RWPE1 (cell line): ENCODE measurements at regions not wholly inside any gene's neighbourhood (a gene's known extent, or its start where the extent isn't known, plus 50 kb on each side); places are given as distances from the start of the nearest gene placed in this dataset.

Source experiments
- CTCF ChIA-PET: fragments of 350-600 bp; sonication (Branson Sonifier 250); formaldehyde crosslinking; extraction: SDS; loops from one replicate; lab custom pipeline; 2021; lab: Yijun Ruan, JAX
- POLR2A ChIA-PET: fragments of 400-600 bp; formaldehyde crosslinking; extraction: SDS; loops from one replicate; lab custom pipeline; 2020; ENCODE audit warnings: antibody characterized with exemption; ENCODE audit not compliant: low non-redundant PET; lab: Yijun Ruan, JAX
- DNase-seq: peaks from one replicate; pipeline ENCODE4 v3.0.0; 2012; ENCODE audit warnings: low spot score
- H3K27ac ChIP-seq: fragments of 450-650 bp; 2 replicates; pipeline ENCODE4 v1.5.1; 2017
- CTCF ChIP-seq: fragments of 450-650 bp; conservative IDR thresholded peaks from 2 replicates; pipeline ENCODE4 v1.5.1; 2017; ENCODE audit warnings: low read depth, mild to moderate bottlenecking

GRCh38 chr1:5802606-5803005, 189.6 kb downstream of the NPHP4 start:
- ChIA-PET CTCF (no interaction called here), POLR2A (no interaction called here)
- TF ChIP-seq CTCF = no peak
- no peak overlapping the region for H3K27ac ChIP-seq
- DNase-seq = no peak

- ChIA-PET CTCF (no interaction called here), POLR2A (no interaction called here)
- no peak for DNase-seq
- TF ChIP-seq CTCF = no peak
- H3K27ac ChIP-seq = no peak overlapping the region
Measured at GRCh38 chr1:5798904-5799303, 193.3 kb downstream of the NPHP4 start.

GRCh38 chr1:5798151-5798730, 194.0 kb downstream of the NPHP4 start:
- no peak for DNase-seq
- POLR2A ChIA-PET = no interaction called here
- no peak overlapping the region for H3K27ac ChIP-seq
- TF ChIP-seq CTCF = no peak
- CTCF ChIA-PET = interaction anchor here (0.5 kb wide), 1 partner anchor 587 kb away, joined by 6 read pairs; no protein-coding TSS in a partner anchor

GRCh38 chr1:5796028-5796427, 196.2 kb downstream of the NPHP4 start:
- ChIA-PET CTCF (interaction anchor here (0.6 kb wide), 1 partner anchor 358 kb away, joined by 3 read pairs; no protein-coding TSS in a partner anchor), POLR2A (no interaction called here)
- no peak for TF ChIP-seq CTCF
- DNase-seq = no peak
- no peak overlapping the region for H3K27ac ChIP-seq

- TF ChIP-seq CTCF = no peak
- CTCF ChIA-PET = no interaction called here
- POLR2A ChIA-PET = no interaction called here
- H3K27ac ChIP-seq = no peak overlapping the region
- no peak for DNase-seq
Measured at GRCh38 chr1:5794279-5794678, 197.9 kb downstream of the NPHP4 start.

- POLR2A ChIA-PET = no interaction called here
- no peak for TF ChIP-seq CTCF
- no peak overlapping the region for H3K27ac ChIP-seq
- CTCF ChIA-PET = no interaction called here
- no peak for DNase-seq
Measured at GRCh38 chr1:5793516-5793915, 198.7 kb downstream of the NPHP4 start.

- TF ChIP-seq CTCF = no peak
- no peak for DNase-seq
- ChIA-PET CTCF (no interaction called here), POLR2A (no interaction called here)
- no peak overlapping the region for H3K27ac ChIP-seq
Measured at GRCh38 chr1:5781079-5781478, 211.1 kb downstream of the NPHP4 start.
